ENCODE measurements at regions not wholly inside any gene's neighbourhood (a gene's known extent, or its start where the extent isn't known, plus 50 kb on each side); places are given as distances from the start of the nearest gene placed in this dataset.

GRCh38 chr10:108877095-108877561 lies 1046.2 kb downstream of the XPNPEP1 start:
- H3K4me3 ChIP-seq (ENCODE audit: control extremely low read depth in 1 of 5, extremely low read depth in 1 of 5, insufficient read depth in 1 of 5, low read depth in 2 of 5, low read length in 4 of 5): no peak overlapping the region
- no peak overlapping the region for H3K27ac ChIP-seq (ENCODE audit: low read length in 2 of 2)
- H3K36me3 ChIP-seq (replicated peaks in 1 of 2; ENCODE audit: control extremely low read depth in 1 of 2, control insufficient read depth in 1 of 2, extremely low read depth in 1 of 2, insufficient read depth in 2 of 2, low read length in 1 of 2): no peaks in the 10 kb centered on the region
- H3K9me3 ChIP-seq (ENCODE audit: control extremely low read depth in 1 of 3, control insufficient read depth in 2 of 3, insufficient read depth in 1 of 3, low read length in 2 of 3): no peaks in the 10 kb centered on the region
- Mint-ChIP-seq H3K27ac (no peak overlapping the region), H3K9me3 (ENCODE audit: insufficient read depth) (no peaks in the 10 kb centered on the region), H3K4me3 (no peak overlapping the region), H3K4me1 (no peaks in the 10 kb centered on the region), H3K27me3 (no peaks in the 10 kb centered on the region)
- no peak overlapping the region for H3K4me2 ChIP-seq (replicated peaks; ENCODE audit: low read depth, low read length, poor library complexity, severe bottlenecking)
- no peaks in the 10 kb centered on the region for H4K20me1 ChIP-seq (ENCODE audit: control insufficient read depth, insufficient read depth, low read length, poor library complexity, severe bottlenecking)
- POLR2A ChIA-PET: no interaction called here
- CTCF ChIA-PET: no interaction called here
- no peak for TF ChIP-seq EZH2 (IDR thresholded peaks at IDR 0.05; ENCODE audit: borderline replicate concordance, insufficient read depth, low read depth, low read length, poor library complexity, severe bottlenecking)
- no peak for TF ChIP-seq CTCF (IDR thresholded peaks at IDR 0.05)
- intact Hi-C loops (cut with micrococcal nuclease): no loop called here
- H3K79me2 ChIP-seq (ENCODE audit: control insufficient read depth, insufficient read depth, low read length): no peaks in the 10 kb centered on the region
- no peak for DNase-seq
- H3K4me1 ChIP-seq (ENCODE audit: control insufficient read depth in 2 of 2, insufficient read depth in 2 of 2, low read length in 2 of 2): no peaks in the 10 kb centered on the region
- no peak overlapping the region for H2AFZ ChIP-seq (ENCODE audit: insufficient read depth, low read depth, low read length, poor library complexity, severe bottlenecking)
- no peaks in the 10 kb centered on the region for H3K27me3 ChIP-seq (replicated peaks in 1 of 4; ENCODE audit: control extremely low read depth in 1 of 4, control insufficient read depth in 3 of 4, insufficient read depth in 4 of 4, low read length in 3 of 4)
- H3K9ac ChIP-seq (ENCODE audit: low read length): no peak overlapping the region
- ATAC-seq (ENCODE audit: low read depth): no peak
- 78% methylated on average over 4 of the region's 5 CpGs for WGBS (ENCODE audit: insufficient coverage)

GRCh38 chr10:108872854-108873253 lies 1050.5 kb downstream of the XPNPEP1 start:
- H4K20me1 ChIP-seq (ENCODE audit: control insufficient read depth, insufficient read depth, low read length, poor library complexity, severe bottlenecking): no peaks in the 10 kb centered on the region
- DNase-seq: no peak
- no peak overlapping the region for H3K4me3 ChIP-seq (ENCODE audit: control extremely low read depth in 1 of 5, extremely low read depth in 1 of 5, insufficient read depth in 1 of 5, low read depth in 2 of 5, low read length in 4 of 5)
- TF ChIP-seq EZH2 (IDR thresholded peaks at IDR 0.05; ENCODE audit: borderline replicate concordance, insufficient read depth, low read depth, low read length, poor library complexity, severe bottlenecking) (no peak), CTCF (IDR thresholded peaks at IDR 0.05) (no peak)
- H3K27ac ChIP-seq (ENCODE audit: low read length in 2 of 2): no peak overlapping the region
- intact Hi-C loops (cut with micrococcal nuclease): no loop called here
- H3K9me3 ChIP-seq (ENCODE audit: control extremely low read depth in 1 of 3, control insufficient read depth in 2 of 3, insufficient read depth in 1 of 3, low read length in 2 of 3): no peaks in the 10 kb centered on the region
- Mint-ChIP-seq H3K4me1 (no peaks in the 10 kb centered on the region), H3K9me3 (ENCODE audit: insufficient read depth) (no peaks in the 10 kb centered on the region), H3K27ac (no peak overlapping the region), H3K27me3 (peaks cover 5% of the 10 kb centered on the region), H3K4me3 (no peak overlapping the region)
- H2AFZ ChIP-seq (ENCODE audit: insufficient read depth, low read depth, low read length, poor library complexity, severe bottlenecking): no peak overlapping the region
- H3K36me3 ChIP-seq (replicated peaks in 1 of 2; ENCODE audit: control extremely low read depth in 1 of 2, control insufficient read depth in 1 of 2, extremely low read depth in 1 of 2, insufficient read depth in 2 of 2, low read length in 1 of 2): no peaks in the 10 kb centered on the region
- H3K27me3 ChIP-seq (replicated peaks in 1 of 4; ENCODE audit: control extremely low read depth in 1 of 4, control insufficient read depth in 3 of 4, insufficient read depth in 4 of 4, low read length in 3 of 4): no peaks in the 10 kb centered on the region
- WGBS (ENCODE audit: insufficient coverage): no CpG with 5 or more reads among the region's 2 CpGs
- ATAC-seq (ENCODE audit: low read depth): no peak
- no peaks in the 10 kb centered on the region for H3K79me2 ChIP-seq (ENCODE audit: control insufficient read depth, insufficient read depth, low read length)
- CTCF ChIA-PET: no interaction called here
- POLR2A ChIA-PET: no interaction called here
- H3K4me2 ChIP-seq (replicated peaks; ENCODE audit: low read depth, low read length, poor library complexity, severe bottlenecking): no peak overlapping the region
- no peaks in the 10 kb centered on the region for H3K4me1 ChIP-seq (ENCODE audit: control insufficient read depth in 2 of 2, insufficient read depth in 2 of 2, low read length in 2 of 2)
- H3K9ac ChIP-seq (ENCODE audit: low read length): no peak overlapping the region

All from B cell (primary cell).